ENCODE measurements at regions not wholly inside any gene's neighbourhood (a gene's known extent, or its start where the extent isn't known, plus 50 kb on each side); places are given as distances from the start of the nearest gene placed in this dataset.

GRCh38 chr15:31463521-31464102 is 137.0 kb downstream of the KLF13 start:
- Histone ChIP-seq H3K4me3 (ENCODE audit: low read depth, low read length) (no peak overlapping the region), H3K27me3 (ENCODE audit: control insufficient read depth, insufficient read depth, low read length) (peaks cover 8% of the 10 kb centered on the region), H3K9me3 (ENCODE audit: control insufficient read depth, insufficient read depth, low read length) (no peaks in the 10 kb centered on the region), H3K27ac (ENCODE audit: low read depth, low read length) (no peak overlapping the region)
- no peak for TF ChIP-seq CTCF (IDR thresholded peaks at IDR 0.05; ENCODE audit: low read depth, low read length)
- ChIA-PET CTCF (no interaction called here), POLR2A (no interaction called here)
- DNase-seq (ENCODE audit: low read depth, low spot score), result no peak

- CTCF ChIA-PET, result no interaction called here
- Histone ChIP-seq H3K27ac (ENCODE audit: low read depth, low read length) (no peak overlapping the region), H3K27me3 (ENCODE audit: control insufficient read depth, insufficient read depth, low read length) (peaks cover 8% of the 10 kb centered on the region), H3K9me3 (ENCODE audit: control insufficient read depth, insufficient read depth, low read length) (no peaks in the 10 kb centered on the region; the same call in 1 of the 2 replicates), H3K4me3 (ENCODE audit: low read depth, low read length) (no peak overlapping the region)
- no peak for DNase-seq (ENCODE audit: low read depth, low spot score)
- POLR2A ChIA-PET, result no interaction called here
- no peak for TF ChIP-seq CTCF (IDR thresholded peaks at IDR 0.05; ENCODE audit: low read depth, low read length)
Observed at GRCh38 chr15:31464216-31465082, 137.8 kb downstream of the KLF13 start.

GRCh38 chr15:31465083-31465955 is 138.7 kb downstream of the KLF13 start:
- Histone ChIP-seq H3K27me3 (ENCODE audit: control insufficient read depth, insufficient read depth, low read length) (peaks cover 8% of the 10 kb centered on the region), H3K4me3 (ENCODE audit: low read depth, low read length) (no peak overlapping the region), H3K9me3 (ENCODE audit: control insufficient read depth, insufficient read depth, low read length) (no peaks in the 10 kb centered on the region; the same call in 1 of the 2 replicates), H3K27ac (ENCODE audit: low read depth, low read length) (no peak overlapping the region)
- ChIA-PET CTCF (no interaction called here), POLR2A (no interaction called here)
- TF ChIP-seq CTCF (IDR thresholded peaks at IDR 0.05; ENCODE audit: low read depth, low read length), result no peak
- no peak for DNase-seq (ENCODE audit: low read depth, low spot score)

GRCh38 chr15:31467361-31467760 is 140.7 kb downstream of the KLF13 start:
- no peaks in the 10 kb centered on the region; the same call in 1 of the 2 replicates for H3K9me3 ChIP-seq (ENCODE audit: control insufficient read depth, insufficient read depth, low read length)
- H3K27ac ChIP-seq (ENCODE audit: low read depth, low read length), result no peak overlapping the region
- DNase-seq (ENCODE audit: low read depth, low spot score), result no peak
- H3K4me3 ChIP-seq (ENCODE audit: low read depth, low read length), result no peak overlapping the region
- CTCF ChIA-PET, result no interaction called here
- POLR2A ChIA-PET, result no interaction called here
- peaks cover 8% of the 10 kb centered on the region for H3K27me3 ChIP-seq (ENCODE audit: control insufficient read depth, insufficient read depth, low read length)
- TF ChIP-seq CTCF (IDR thresholded peaks at IDR 0.05; ENCODE audit: low read depth, low read length), result no peak
